SK-N-SH (cell line): ENCODE measurements at regions not wholly inside any gene's neighbourhood (a gene's known extent, or its start where the extent isn't known, plus 50 kb on each side); places are given as distances from the start of the nearest gene placed in this dataset.

Experiments
- CTCF ChIA-PET: fragments of 300-600, 350-600 bp; formaldehyde crosslinking; extraction: SDS; loops from one replicate; lab custom pipeline; 2021; lab: Yijun Ruan, JAX
- POLR2A ChIA-PET: fragments of 350-600 bp; sonication (Branson Sonifier 250); formaldehyde crosslinking; extraction: SDS; loops from one replicate; lab custom pipeline; 2020; ENCODE audit warnings: antibody characterized with exemption, inconsistent platforms; lab: Yijun Ruan, JAX
- DNase-seq: peaks from one replicate; pipeline ENCODE4 v3.0.0; 2012
- H2AFZ ChIP-seq: fragments of 200-600 bp; sonication (generic); 2 replicates; pipeline ENCODE4 v1.8.1; 2016; ENCODE audit warnings: antibody characterized with exemption, mild to moderate bottlenecking, low read depth
- H3F3A ChIP-seq: fragments of 200-600 bp; sonication (generic); replicated peaks from 2 replicates; pipeline ENCODE3; 2016; ENCODE audit warnings: antibody characterized with exemption, mild to moderate bottlenecking; ENCODE audit not compliant: insufficient read depth
- H3K27ac ChIP-seq, 2 experiments: fragments of 200-500 bp in 1 of 2; fragments of 200-600 bp in 1 of 2; sonication (Bioruptor generic) in 1 of 2; sonication (generic), shearing (Covaris generic) in 1 of 2; 2 replicates each; pipeline versions ENCODE4 v1.5.1 to v1.6.1; 2014 to 2016; ENCODE audit warnings: low read depth in 2 of 2, inconsistent platforms in 1 of 2, low read length in 1 of 2, mild to moderate bottlenecking in 1 of 2, mixed read lengths in 1 of 2
- H3K27me3 ChIP-seq: fragments of 200-600 bp; sonication (generic), shearing (Covaris generic); 2 replicates; pipeline ENCODE4 v1.6.1; 2016; ENCODE audit warnings: mixed run types; ENCODE audit not compliant: insufficient read depth
- H3K36me3 ChIP-seq, 2 experiments: fragments of 200-500 bp in 1 of 2; fragments of 200-600 bp in 1 of 2; sonication (Bioruptor generic) in 1 of 2; sonication (generic) in 1 of 2; replicated peaks in 1 of 2; 2 replicates each; pipeline versions ENCODE3 to v1.5.1; 2014 to 2016; ENCODE audit warnings: low read length in 1 of 2, mild to moderate bottlenecking in 1 of 2; ENCODE audit not compliant: insufficient read depth in 2 of 2, control insufficient read depth in 1 of 2
- H3K4me1 ChIP-seq, 2 experiments: fragments of 200-500 bp in 1 of 2; fragments of 200-600 bp in 1 of 2; sonication (Bioruptor generic) in 1 of 2; sonication (generic), shearing (Covaris generic) in 1 of 2; 2 replicates each; pipeline versions ENCODE4 v1.5.1 to v1.6.1; 2014 to 2016; ENCODE audit warnings: low read depth in 1 of 2, low read length in 1 of 2, mixed run types in 1 of 2; ENCODE audit not compliant: insufficient read depth in 2 of 2, control insufficient read depth in 1 of 2
- H3K4me2 ChIP-seq: fragments of 200-600 bp; sonication (generic), shearing (Covaris generic); 2 replicates; pipeline ENCODE4 v1.6.1; 2017; ENCODE audit warnings: mixed run types
- H3K4me3 ChIP-seq, 2 experiments: fragments of 200-500 bp in 1 of 2; fragments of 200-600 bp in 1 of 2; sonication (Bioruptor generic) in 1 of 2; sonication (generic), shearing (Covaris generic) in 1 of 2; 2 replicates each; pipeline versions ENCODE4 v1.5.1 to v1.8.1; 2014 to 2016; ENCODE audit warnings: low read depth in 2 of 2, inconsistent platforms in 1 of 2, low read length in 1 of 2, mild to moderate bottlenecking in 1 of 2, mixed read lengths in 1 of 2, moderate library complexity in 1 of 2
- H3K79me2 ChIP-seq: fragments of 200-600 bp; sonication (generic); 2 replicates; pipeline ENCODE4 v1.8.1; 2017; ENCODE audit warnings: mild to moderate bottlenecking; ENCODE audit not compliant: insufficient read depth
- H3K9ac ChIP-seq: fragments of 200-600 bp; sonication (generic); 2 replicates; pipeline ENCODE4 v1.6.1; 2017; ENCODE audit warnings: mixed run types
- H3K9me2 ChIP-seq: fragments of 200-600 bp; sonication (generic); 2 replicates; pipeline ENCODE4 v1.6.1; 2017; ENCODE audit warnings: mixed run types
- H3K9me3 ChIP-seq: fragments of 200-600 bp; sonication (generic); 2 replicates; pipeline ENCODE4 v1.6.1; 2017; ENCODE audit warnings: mixed run types, mild to moderate bottlenecking, moderate library complexity
- H4K20me1 ChIP-seq: fragments of 200-600 bp; sonication (generic); 2 replicates; pipeline ENCODE4 v1.6.1; 2017; ENCODE audit warnings: mild to moderate bottlenecking, mixed run types; ENCODE audit not compliant: insufficient read depth
- ELF1 ChIP-seq: IDR thresholded peaks from 2 replicates; pipeline ENCODE4 v1.4.0; 2012
- MAX ChIP-seq: IDR thresholded peaks from 2 replicates; pipeline ENCODE4 v1.4.0; 2012; ENCODE audit warnings: low read depth
- MEF2A ChIP-seq: IDR thresholded peaks from 2 replicates; pipeline ENCODE4 v1.4.0; 2012; ENCODE audit warnings: low read depth, borderline replicate concordance
- MXI1 ChIP-seq: IDR thresholded peaks from 2 replicates; pipeline ENCODE4 v1.6.1; 2012; ENCODE audit warnings: mild to moderate bottlenecking, low read depth, low read length, improper control_type of control experiment
- NRF1 ChIP-seq: IDR thresholded peaks from 2 replicates; pipeline ENCODE4 v1.6.1; 2012; ENCODE audit warnings: low read depth, mild to moderate bottlenecking, low read length
- POLR2AphosphoS5 ChIP-seq: IDR thresholded peaks from 2 replicates; pipeline ENCODE4 v1.6.1; 2012; ENCODE audit warnings: low read depth, low read length
- RAD21 ChIP-seq: IDR thresholded peaks from 2 replicates; pipeline ENCODE4 v1.6.1; 2012; ENCODE audit warnings: mild to moderate bottlenecking, low read length
- SMC3 ChIP-seq: IDR thresholded peaks from 2 replicates; pipeline ENCODE4 v1.6.1; 2012; ENCODE audit warnings: low read depth, low read length, improper control_type of control experiment
- TCF12 ChIP-seq: IDR thresholded peaks from 2 replicates; pipeline ENCODE4 v1.4.0; 2012
- TEAD4 ChIP-seq: IDR thresholded peaks from 2 replicates; pipeline ENCODE4 v1.4.0; 2012; ENCODE audit warnings: mild to moderate bottlenecking, borderline replicate concordance; ENCODE audit not compliant: insufficient read depth
- YY1 ChIP-seq: IDR thresholded peaks from 2 replicates; pipeline ENCODE4 v1.4.0; 2012; ENCODE audit warnings: low read depth, mild to moderate bottlenecking
- ZBTB33 ChIP-seq: IDR thresholded peaks from 2 replicates; pipeline ENCODE4 v1.4.0; 2012; ENCODE audit warnings: low read depth, borderline replicate concordance
- WGBS: methylation state at CpG from one replicate; pipeline ENCODE4 v1.1.6; 2017; ENCODE audit warnings: low lambda C conversion rate; 5-methylcytosine and 5-hydroxymethylcytosine counted together

GRCh38 chr21:19261731-19262376 is 858.3 kb upstream of the TMPRSS15 start:
- POLR2A ChIA-PET, result no interaction called here
- 19% methylated on average over 10 of the region's 10 CpGs for WGBS

GRCh38 chr21:19266636-19267035 is 863.1 kb upstream of the TMPRSS15 start:
- no peak overlapping the region for H3K4me3 ChIP-seq
- POLR2A ChIA-PET, result no interaction called here
- DNase-seq, result no peak
- TF ChIP-seq MEF2A, result no peak
- TF ChIP-seq, all 33 proteins: peak for 0
- no peaks in the 10 kb centered on the region for H3F3A ChIP-seq
- H3K9ac ChIP-seq, result no peak overlapping the region
- H3K27me3 ChIP-seq, result no peaks in the 10 kb centered on the region
- H4K20me1 ChIP-seq, result no peaks in the 10 kb centered on the region
- no peaks in the 10 kb centered on the region for H3K4me1 ChIP-seq
- no peak overlapping the region for H2AFZ ChIP-seq
- H3K36me3 ChIP-seq, result no peaks in the 10 kb centered on the region
- H3K9me3 ChIP-seq, result no peaks in the 10 kb centered on the region; the same call in 1 of the 2 replicates
- H3K27ac ChIP-seq, result no peak overlapping the region
- no peak overlapping the region for H3K4me2 ChIP-seq
- H3K79me2 ChIP-seq, result no peaks in the 10 kb centered on the region
- WGBS, result 3% methylated on average over 3 of the region's 3 CpGs
- CTCF ChIA-PET, result no interaction called here
- no peaks in the 10 kb centered on the region for H3K9me2 ChIP-seq

More at GRCh38 chr21:19261731-19262376, 858.3 kb upstream of the TMPRSS15 start:
- H3K4me1 ChIP-seq, result no peaks in the 10 kb centered on the region
- H3K79me2 ChIP-seq, result no peaks in the 10 kb centered on the region
- no peak overlapping the region for H3K9ac ChIP-seq
- no peak overlapping the region for H3K4me2 ChIP-seq
- CTCF ChIA-PET, result no interaction called here
- TF ChIP-seq YY1, result no peak
- no peak for TF ChIP-seq SMC3
- no peak for TF ChIP-seq MXI1
- no peak for TF ChIP-seq ZBTB33
- TF ChIP-seq TEAD4, result no peak
- TF ChIP-seq POLR2AphosphoS5, result no peak
- TF ChIP-seq RAD21, result no peak
- TF ChIP-seq TCF12, result no peak
- no peak for TF ChIP-seq NRF1
- TF ChIP-seq ELF1, result no peak
- TF ChIP-seq MAX, result no peak
- H3K36me3 ChIP-seq, result no peaks in the 10 kb centered on the region
- H3K27ac ChIP-seq, result no peak overlapping the region
- H4K20me1 ChIP-seq, result no peaks in the 10 kb centered on the region
- no peak overlapping the region for H2AFZ ChIP-seq
- no peaks in the 10 kb centered on the region for H3K9me3 ChIP-seq
- H3K4me3 ChIP-seq, result no peak overlapping the region
- H3F3A ChIP-seq, result no peaks in the 10 kb centered on the region
- H3K27me3 ChIP-seq, result no peaks in the 10 kb centered on the region
- no peaks in the 10 kb centered on the region for H3K9me2 ChIP-seq
- no peak for DNase-seq
